WTC11 (cell line): ENCODE measurements at regions not wholly inside any gene's neighbourhood (a gene's known extent, or its start where the extent isn't known, plus 50 kb on each side); places are given as distances from the start of the nearest gene placed in this dataset.

Source experiments
- ATAC-seq: fragments of 200-7000 bp; cut with Tn5 transposase; 2 replicates; pipeline ENCODE4 v1.10.0; 2021; ENCODE audit warnings: mild to moderate bottlenecking, moderate library complexity
- CTCF ChIA-PET: fragments of 300-600 bp; sonication (Branson Sonifier 250); formaldehyde crosslinking; loops from one replicate; lab custom pipeline; 2021; ENCODE audit warnings: antibody characterized with exemption; lab: Charles Lee
- POLR2A ChIA-PET: fragments of 350-600 bp; sonication (Branson Sonifier 250); formaldehyde crosslinking; loops from one replicate; lab custom pipeline; 2021; ENCODE audit warnings: antibody characterized with exemption; lab: Charles Lee
- DNase-seq: peaks from one replicate; pipeline ENCODE4 v3.0.0; 2021; ENCODE audit warnings: low spot score
- H3K27ac Mint-ChIP-seq: 2 replicates; pipeline ENCODE4 v1.8.0; 2021; ENCODE audit warnings: mixed read lengths
- H3K27me3 Mint-ChIP-seq: 2 replicates; pipeline ENCODE4 v1.8.0; 2021; ENCODE audit warnings: low read depth, mild to moderate bottlenecking, moderate library complexity, mixed read lengths
- H3K36me3 Mint-ChIP-seq: 2 replicates; pipeline ENCODE4 v1.8.0; 2021; ENCODE audit warnings: mixed read lengths
- H3K4me1 Mint-ChIP-seq: 2 replicates; pipeline ENCODE4 v1.8.0; 2022; ENCODE audit warnings: mixed read lengths
- H3K4me3 Mint-ChIP-seq: 2 replicates; pipeline ENCODE4 v1.8.0; 2021; ENCODE audit warnings: mild to moderate bottlenecking, moderate library complexity, mixed read lengths
- H3K9me3 Mint-ChIP-seq: 2 replicates; pipeline ENCODE4 v1.8.0; 2021; ENCODE audit warnings: mixed read lengths
- CREB1 ChIP-seq: sonication (generic); formaldehyde crosslinking; IDR thresholded peaks from 2 replicates; pipeline ENCODE4 v1.8.0; 2023; ENCODE audit warnings: mild to moderate bottlenecking, missing genetic modification reagents
- E2F4 ChIP-seq: sonication (generic); formaldehyde crosslinking; IDR thresholded peaks from 2 replicates; pipeline ENCODE4 v1.8.1; 2022; ENCODE audit warnings: low read depth, mild to moderate bottlenecking, moderate library complexity, missing genetic modification reagents, borderline replicate concordance
- ESRRA ChIP-seq: sonication (generic); formaldehyde crosslinking; IDR thresholded peaks from 2 replicates; pipeline ENCODE4 v1.8.1; 2022; ENCODE audit warnings: mild to moderate bottlenecking, missing genetic modification reagents, borderline replicate concordance
- FOXP1 ChIP-seq: sonication (generic); formaldehyde crosslinking; IDR thresholded peaks from 2 replicates; pipeline ENCODE4 v1.8.0; 2022; ENCODE audit warnings: missing genetic modification reagents, mild to moderate bottlenecking, moderate library complexity, borderline replicate concordance
- FOXP4 ChIP-seq: sonication (generic); formaldehyde crosslinking; IDR thresholded peaks from 2 replicates; pipeline ENCODE4 v1.8.0; 2022; ENCODE audit warnings: mild to moderate bottlenecking, missing genetic modification reagents
- GABPB1 ChIP-seq: sonication (generic); formaldehyde crosslinking; IDR thresholded peaks from 2 replicates; pipeline ENCODE4 v1.8.1; 2023; ENCODE audit warnings: mild to moderate bottlenecking, missing genetic modification reagents
- GRHL2 ChIP-seq: fragments of 250-450 bp; sonication (Bioruptor Pico); IDR thresholded peaks from 2 replicates; pipeline ENCODE4 v1.8.0; 2022; ENCODE audit warnings: mild to moderate bottlenecking, moderate library complexity; ENCODE audit not compliant: insufficient replicate concordance, severe bottlenecking
- GTF2I ChIP-seq: fragments of 250-450 bp; sonication (Bioruptor Pico); conservative IDR thresholded peaks from 2 replicates; pipeline ENCODE4 v1.4.0; 2021; ENCODE audit warnings: mild to moderate bottlenecking
- HMGXB4 ChIP-seq: sonication (generic); formaldehyde crosslinking; IDR thresholded peaks from 2 replicates; pipeline ENCODE4 v1.8.1; 2023; ENCODE audit warnings: mild to moderate bottlenecking, moderate library complexity, missing genetic modification reagents
- JAZF1 ChIP-seq: fragments of 250-450 bp; sonication (Bioruptor Pico); IDR thresholded peaks from 2 replicates; pipeline ENCODE4 v1.9.0; 2021; ENCODE audit warnings: moderate library complexity, mild to moderate bottlenecking, inconsistent platforms
- NFE2L1 ChIP-seq: sonication (generic); formaldehyde crosslinking; IDR thresholded peaks from 2 replicates; pipeline ENCODE4 v1.8.1; 2023; ENCODE audit warnings: missing genetic modification reagents
- NR1H2 ChIP-seq: sonication (generic); formaldehyde crosslinking; IDR thresholded peaks from 2 replicates; pipeline ENCODE4 v1.9.0; 2021; ENCODE audit warnings: mild to moderate bottlenecking, moderate library complexity, missing genetic modification reagents
- NR3C1 ChIP-seq: sonication (generic); formaldehyde crosslinking; conservative IDR thresholded peaks from 2 replicates; pipeline ENCODE4 v1.8.1; 2023; ENCODE audit warnings: low read depth, mild to moderate bottlenecking, missing genetic modification reagents
- RORB ChIP-seq: fragments of 250-450 bp; sonication (Bioruptor Pico); IDR thresholded peaks from 2 replicates; pipeline ENCODE4 v1.9.0; 2021; ENCODE audit warnings: mild to moderate bottlenecking
- SMAD4 ChIP-seq: sonication (generic); formaldehyde crosslinking; IDR thresholded peaks from 2 replicates; pipeline ENCODE4 v1.8.0; 2022; ENCODE audit warnings: mild to moderate bottlenecking, missing genetic modification reagents
- TEAD4 ChIP-seq: sonication (generic); formaldehyde crosslinking; IDR thresholded peaks from 2 replicates; pipeline ENCODE4 v1.8.0; 2022; ENCODE audit warnings: mild to moderate bottlenecking, missing genetic modification reagents
- TP53 ChIP-seq: sonication (generic); formaldehyde crosslinking; IDR thresholded peaks from 2 replicates; pipeline ENCODE4 v1.8.1; 2023; ENCODE audit warnings: mild to moderate bottlenecking, missing genetic modification reagents
- USF1 ChIP-seq: sonication (generic); formaldehyde crosslinking; IDR thresholded peaks from 2 replicates; pipeline ENCODE4 v1.8.0; 2022; ENCODE audit warnings: mild to moderate bottlenecking, missing genetic modification reagents
- USF2 ChIP-seq: sonication (generic); formaldehyde crosslinking; IDR thresholded peaks from 2 replicates; pipeline ENCODE4 v1.8.1; 2023; ENCODE audit warnings: mild to moderate bottlenecking, missing genetic modification reagents, moderate library complexity
- ZNF219 ChIP-seq: sonication (generic); formaldehyde crosslinking; IDR thresholded peaks from 2 replicates; pipeline ENCODE4 v1.8.0; 2023; ENCODE audit warnings: missing genetic modification reagents, mild to moderate bottlenecking, borderline replicate concordance
- ZNF263 ChIP-seq: sonication (generic); formaldehyde crosslinking; IDR thresholded peaks from 2 replicates; pipeline ENCODE4 v1.8.1; 2022; ENCODE audit warnings: low read depth, mild to moderate bottlenecking, moderate library complexity, missing genetic modification reagents
- ZNF423 ChIP-seq: fragments of 250-450 bp; sonication (Bioruptor Pico); IDR thresholded peaks from 2 replicates; pipeline ENCODE4 v2.1.2; 2022; ENCODE audit warnings: mild to moderate bottlenecking, moderate library complexity
- ZSCAN18 ChIP-seq: fragments of 250-450 bp; sonication (Bioruptor Pico); IDR thresholded peaks from 2 replicates; pipeline ENCODE4 v2.1.2; 2022; ENCODE audit warnings: mild to moderate bottlenecking, moderate library complexity

- Mint-ChIP-seq H3K9me3 (no peaks in the 10 kb centered on the region), H3K27ac (peak overlapping the region; percentile 92), H3K4me3 (peak overlapping the region; percentile 52), H3K4me1 (peaks cover 49% of the 10 kb centered on the region), H3K36me3 (no peaks in the 10 kb centered on the region), H3K27me3 (no peaks in the 10 kb centered on the region)
- ChIA-PET POLR2A (no interaction called here), CTCF (interaction anchor here (0.6 to 2.3 kb wide), 6 partner anchors 12 to 274 kb away, joined by 3 to 25 read pairs (median 6); no protein-coding TSS in a partner anchor)
- TF ChIP-seq CREB1 (CRISPR knock-in tag) (no peak), NR3C1 (CRISPR knock-in tag) (no peak), ZSCAN18 (CRISPR knock-in tag) (no peak), FOXP4 (CRISPR knock-in tag) (no peak), TP53 (CRISPR knock-in tag) (no peak), ZNF423 (CRISPR knock-in tag) (no peak), GTF2I (CRISPR knock-in tag) (no peak), NFE2L1 (no peak)
- ATAC-seq, result peak; percentile 79
- peak; percentile 17 for DNase-seq
These were observed 63.6 kb downstream of the NUDT12 start for GRCh38 chr5:103498800-103499551.

- Mint-ChIP-seq H3K4me1 (peaks cover 43% of the 10 kb centered on the region), H3K36me3 (no peaks in the 10 kb centered on the region), H3K9me3 (no peaks in the 10 kb centered on the region), H3K4me3 (peak overlapping the region; percentile 52), H3K27me3 (no peaks in the 10 kb centered on the region), H3K27ac (peak overlapping the region; percentile 92)
- DNase-seq (no peak), ATAC-seq (peak; percentile 60)
- ChIA-PET CTCF (interaction anchor here (1.3 to 2.3 kb wide), 5 partner anchors 12 to 274 kb away, joined by 3 to 25 read pairs (median 5); no protein-coding TSS in a partner anchor), POLR2A (no interaction called here)
- no peak for TF ChIP-seq FOXP1 (CRISPR knock-in tag)
- TF ChIP-seq GABPB1 (CRISPR knock-in tag), result no peak
- TF ChIP-seq HMGXB4, result no peak
- TF ChIP-seq GRHL2 (CRISPR knock-in tag), result no peak
These were observed 64.4 kb downstream of the NUDT12 start for GRCh38 chr5:103498211-103498610.

GRCh38 chr5:103497781-103498180 is 64.8 kb downstream of the NUDT12 start:
- no peaks in the 10 kb centered on the region for H3K36me3 Mint-ChIP-seq
- DNase-seq, result no peak
- H3K27me3 Mint-ChIP-seq, result no peaks in the 10 kb centered on the region
- peak overlapping the region; percentile 52 for H3K4me3 Mint-ChIP-seq
- ChIA-PET CTCF (interaction anchor here (1.3 to 2.3 kb wide), 3 partner anchors 11 to 273 kb away, joined by 4 to 25 read pairs (median 5); no protein-coding TSS in a partner anchor), POLR2A (no interaction called here)
- no peak for ATAC-seq
- peaks cover 38% of the 10 kb centered on the region for H3K4me1 Mint-ChIP-seq
- peak overlapping the region; percentile 92 for H3K27ac Mint-ChIP-seq
- no peaks in the 10 kb centered on the region for H3K9me3 Mint-ChIP-seq
- TF ChIP-seq E2F4 (CRISPR knock-in tag) (no peak), RORB (CRISPR knock-in tag) (no peak), SMAD4 (no peak), USF1 (no peak), USF2 (CRISPR knock-in tag) (no peak), ESRRA (CRISPR knock-in tag) (no peak), NR1H2 (CRISPR knock-in tag) (no peak), ZNF263 (CRISPR knock-in tag) (no peak), ZNF219 (CRISPR knock-in tag) (no peak), JAZF1 (CRISPR knock-in tag) (no peak), TEAD4 (no peak), ZNF423 (CRISPR knock-in tag) (no peak)
